IPS-20b (cell line): ENCODE measurements at regions not wholly inside any gene's neighbourhood (a gene's known extent, or its start where the extent isn't known, plus 50 kb on each side); places are given as distances from the start of the nearest gene placed in this dataset.

Source experiments
- H3K27ac ChIP-seq: one replicate; pipeline ENCODE4 v1.5.1; 2013; ENCODE audit warnings: low read length
- H3K27me3 ChIP-seq: 2 replicates; pipeline ENCODE4 v1.6.1; 2013; ENCODE audit warnings: mild to moderate bottlenecking, low read length, inconsistent platforms; ENCODE audit not compliant: insufficient read depth
- H3K36me3 ChIP-seq: 2 replicates; pipeline ENCODE4 v1.6.1; 2013; ENCODE audit warnings: low read depth, mild to moderate bottlenecking, inconsistent platforms, low read length, moderate library complexity; ENCODE audit not compliant: insufficient read depth
- H3K4me1 ChIP-seq: 2 replicates; pipeline ENCODE4 v1.6.1; 2013; ENCODE audit warnings: mild to moderate bottlenecking, control low read depth, inconsistent platforms, low read length, moderate library complexity; ENCODE audit not compliant: insufficient read depth
- H3K4me3 ChIP-seq: 2 replicates; pipeline ENCODE4 v1.5.1; 2013; ENCODE audit warnings: mild to moderate bottlenecking, low read length, inconsistent platforms
- H3K9ac ChIP-seq: 2 replicates; pipeline ENCODE4 v1.6.1; 2013; ENCODE audit warnings: low read depth, mild to moderate bottlenecking, inconsistent platforms, low read length, moderate library complexity
- H3K9me3 ChIP-seq: 2 replicates; pipeline ENCODE4 v1.6.1; 2013; ENCODE audit warnings: mild to moderate bottlenecking, low read depth, low read length, inconsistent platforms; ENCODE audit not compliant: insufficient read depth

DNA sequence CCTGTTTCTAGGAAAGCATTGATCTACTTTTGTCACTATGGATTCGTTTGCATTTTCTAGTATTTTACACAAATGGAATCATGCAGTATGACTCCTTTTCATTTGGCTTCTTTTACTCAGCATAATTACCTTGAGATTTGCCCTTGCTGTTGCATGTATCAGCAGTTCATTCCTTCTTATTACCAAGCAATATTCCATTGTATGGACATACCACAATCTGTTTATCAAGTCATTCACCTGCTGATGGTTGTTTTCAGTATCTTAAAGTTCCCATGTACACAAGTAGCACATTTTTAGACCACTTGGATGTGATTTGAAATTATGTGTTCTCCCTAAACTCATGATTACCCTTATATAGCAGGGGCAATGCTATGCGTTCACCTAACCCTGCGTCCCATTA lies 150.0 kb upstream of the UBE2E1 start:
- Histone ChIP-seq H3K9ac (no peak overlapping the region), H3K4me1 (no peaks in the 10 kb centered on the region), H3K9me3 (no peaks in the 10 kb centered on the region), H3K4me3 (no peak overlapping the region), H3K36me3 (no peaks in the 10 kb centered on the region), H3K27me3 (no peaks in the 10 kb centered on the region), H3K27ac (no peak overlapping the region)

DNA sequence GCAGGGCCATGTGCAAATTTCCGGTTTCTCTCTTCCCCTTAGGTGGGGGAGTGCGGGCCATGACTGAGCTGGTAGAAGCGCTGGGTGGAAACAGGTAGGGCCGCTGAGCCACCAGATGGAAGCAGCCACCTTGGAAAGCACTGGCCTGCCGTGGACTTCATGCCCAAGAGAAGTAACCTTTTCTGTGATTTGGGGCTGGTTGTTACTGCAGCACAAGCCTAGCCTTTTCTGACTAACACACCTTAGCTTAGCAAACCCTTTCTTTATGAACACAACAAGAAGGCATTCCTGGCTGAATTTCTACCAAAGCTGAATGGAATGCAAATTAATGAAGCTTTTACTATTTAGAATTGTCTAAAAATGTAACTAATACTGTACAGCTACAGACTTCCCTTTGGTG lies 149.6 kb upstream of the UBE2E1 start:
- Histone ChIP-seq H3K36me3 (no peaks in the 10 kb centered on the region), H3K4me1 (no peaks in the 10 kb centered on the region), H3K4me3 (no peak overlapping the region), H3K9ac (no peak overlapping the region), H3K27me3 (no peaks in the 10 kb centered on the region), H3K9me3 (no peaks in the 10 kb centered on the region), H3K27ac (no peak overlapping the region)

DNA sequence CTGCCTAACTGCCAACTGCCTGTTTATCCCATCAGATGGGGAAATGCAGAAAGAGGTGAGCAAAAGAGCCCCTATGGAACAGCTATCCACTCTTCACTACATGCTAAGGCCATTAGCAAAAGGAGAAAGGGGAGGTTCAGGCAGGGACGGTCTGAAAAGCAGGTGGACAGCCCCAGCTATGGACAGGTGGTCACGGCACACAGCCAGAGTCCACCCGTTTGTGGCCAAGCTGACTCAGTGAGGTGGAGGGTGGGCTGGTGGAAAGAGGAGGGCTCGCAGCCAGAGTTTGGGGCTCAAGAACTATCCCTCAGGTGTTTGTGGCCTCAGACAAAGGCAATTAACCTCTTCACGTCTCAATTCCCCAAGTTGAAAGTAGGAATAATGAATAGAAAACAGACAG lies 148.9 kb upstream of the UBE2E1 start:
- Histone ChIP-seq H3K4me3 (no peak overlapping the region), H3K27ac (no peak overlapping the region), H3K36me3 (no peaks in the 10 kb centered on the region), H3K27me3 (no peaks in the 10 kb centered on the region), H3K9me3 (no peaks in the 10 kb centered on the region), H3K4me1 (no peaks in the 10 kb centered on the region), H3K9ac (no peak overlapping the region)

DNA sequence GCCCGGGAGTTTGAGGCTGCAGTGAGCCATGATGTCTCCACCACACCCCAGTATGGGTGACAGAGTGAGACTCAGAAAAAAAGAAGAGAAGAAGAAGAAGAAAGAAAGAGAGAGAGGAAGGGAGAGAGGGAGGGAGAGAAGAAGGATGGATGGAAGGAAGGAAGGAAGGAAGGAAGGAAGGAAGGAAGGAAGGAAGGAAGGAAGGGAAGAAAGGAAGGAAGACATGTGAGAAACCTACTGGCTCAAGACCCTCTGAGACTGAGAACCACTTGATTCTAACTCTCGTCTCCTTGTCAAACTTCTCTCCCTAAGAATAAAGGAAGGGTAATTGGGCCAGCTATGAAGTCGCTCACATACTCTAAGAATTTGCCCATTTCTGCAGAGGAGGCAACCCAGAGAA lies 148.1 kb upstream of the UBE2E1 start:
- no peaks in the 10 kb centered on the region for H3K27me3 ChIP-seq
- H3K4me1 ChIP-seq = no peaks in the 10 kb centered on the region
- no peaks in the 10 kb centered on the region for H3K36me3 ChIP-seq
- no peak overlapping the region for H3K9ac ChIP-seq
- no peak overlapping the region for H3K27ac ChIP-seq
- no peaks in the 10 kb centered on the region for H3K9me3 ChIP-seq
- H3K4me3 ChIP-seq = no peak overlapping the region

DNA sequence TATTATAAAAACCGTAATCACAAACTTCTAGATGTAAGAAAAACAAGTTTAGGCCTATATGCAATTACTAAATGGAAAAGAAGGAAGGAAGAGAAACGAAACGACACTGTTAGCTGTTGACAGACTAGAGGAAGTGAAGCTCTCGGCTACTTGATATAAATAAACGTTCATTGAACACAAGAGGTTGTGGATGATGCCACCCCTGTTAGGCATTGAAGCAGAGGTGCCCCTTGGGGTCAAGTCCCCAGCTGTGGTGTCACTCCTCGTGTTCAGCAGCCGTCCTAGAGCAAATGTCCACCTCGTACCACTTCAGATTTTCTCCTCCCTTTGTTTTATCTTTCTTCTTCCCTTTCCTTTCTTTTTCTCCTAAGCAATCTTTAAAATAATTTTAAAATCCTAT lies 146.5 kb upstream of the UBE2E1 start:
- Histone ChIP-seq H3K9ac (no peak overlapping the region), H3K27me3 (no peaks in the 10 kb centered on the region), H3K4me1 (no peaks in the 10 kb centered on the region), H3K9me3 (no peaks in the 10 kb centered on the region), H3K4me3 (no peak overlapping the region), H3K27ac (no peak overlapping the region), H3K36me3 (no peaks in the 10 kb centered on the region)

DNA sequence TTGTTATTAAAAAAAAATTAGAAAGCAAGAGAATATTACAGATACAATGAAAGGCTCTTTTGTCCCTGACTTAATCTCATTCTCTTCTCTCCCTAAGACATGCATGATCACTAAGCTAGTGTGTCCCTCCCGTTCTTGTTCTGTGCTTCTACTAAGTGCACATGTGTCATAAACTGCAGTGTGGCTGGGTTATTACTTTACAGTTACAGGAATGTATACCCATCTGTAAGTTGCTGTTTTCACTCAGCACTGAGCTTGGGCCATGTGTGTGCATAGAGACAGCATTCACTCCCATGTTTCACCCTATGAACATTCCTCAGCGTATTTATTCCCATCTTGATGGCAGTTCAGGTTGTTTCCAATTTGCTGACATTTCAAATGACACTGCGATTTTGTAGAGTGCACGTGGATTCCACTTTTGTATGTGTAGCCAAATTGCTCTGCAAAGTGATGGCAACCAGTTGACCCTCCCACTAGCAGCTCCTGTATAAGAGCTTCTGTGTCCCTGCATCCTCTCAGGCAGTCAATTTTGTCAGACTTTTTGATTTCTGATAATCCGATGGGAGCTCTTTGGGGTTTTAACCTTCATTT lies 145.8 kb upstream of the UBE2E1 start:
- H3K4me1 ChIP-seq = no peaks in the 10 kb centered on the region
- H3K9ac ChIP-seq = no peak overlapping the region
- no peaks in the 10 kb centered on the region for H3K36me3 ChIP-seq
- H3K27me3 ChIP-seq = no peaks in the 10 kb centered on the region
- H3K27ac ChIP-seq = no peak overlapping the region
- no peaks in the 10 kb centered on the region for H3K9me3 ChIP-seq
- no peak overlapping the region for H3K4me3 ChIP-seq

DNA sequence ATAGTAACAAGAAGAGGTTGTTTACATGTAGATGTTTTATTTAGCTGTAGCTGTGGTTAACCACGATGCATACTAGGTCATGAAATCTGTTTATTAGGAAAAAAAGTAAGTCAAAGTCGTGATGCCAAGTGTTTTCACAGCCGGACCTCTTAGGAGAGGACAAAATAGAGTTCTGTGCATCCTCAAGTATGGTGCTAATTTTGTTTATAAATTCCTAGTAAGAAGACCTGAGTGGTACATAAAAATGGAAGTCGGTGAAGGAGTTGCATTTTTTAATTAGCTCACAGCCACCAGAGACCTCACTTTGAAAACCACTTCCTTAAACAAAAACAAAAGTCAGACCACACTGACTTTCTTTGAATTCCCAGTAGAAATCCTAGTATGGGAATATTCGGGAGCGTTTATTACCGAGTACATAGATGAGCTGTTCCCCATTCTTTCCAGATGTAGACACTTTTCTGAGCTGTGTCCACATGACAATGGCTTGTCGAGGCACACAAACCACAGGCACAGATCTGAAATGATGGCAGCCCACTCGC lies 143.6 kb upstream of the UBE2E1 start:
- H3K36me3 ChIP-seq = no peaks in the 10 kb centered on the region
- no peaks in the 10 kb centered on the region for H3K9me3 ChIP-seq
- no peaks in the 10 kb centered on the region for H3K27me3 ChIP-seq
- H3K9ac ChIP-seq = no peak overlapping the region
- no peak overlapping the region for H3K27ac ChIP-seq
- no peaks in the 10 kb centered on the region for H3K4me1 ChIP-seq
- H3K4me3 ChIP-seq = no peak overlapping the region

DNA sequence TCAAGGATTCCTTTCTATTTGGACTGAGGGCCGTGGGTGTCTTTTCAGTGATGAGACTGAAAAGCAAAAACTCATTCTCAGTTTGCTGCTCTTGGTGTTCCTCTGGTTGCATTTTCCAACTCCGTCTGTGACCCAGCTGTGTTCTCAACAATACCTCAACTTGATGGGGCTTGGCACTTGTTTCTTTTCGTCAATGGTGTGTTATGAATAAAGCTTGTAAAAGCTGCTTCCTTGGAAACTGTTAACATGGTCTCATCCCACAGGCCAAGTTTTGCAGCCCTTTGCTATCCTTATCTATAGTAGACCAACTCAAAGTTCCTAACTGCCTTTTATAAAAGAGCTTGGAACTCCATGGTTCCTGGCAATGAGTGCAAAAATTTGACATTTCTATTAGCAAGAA lies 142.5 kb upstream of the UBE2E1 start:
- no peaks in the 10 kb centered on the region for H3K36me3 ChIP-seq
- H3K9me3 ChIP-seq = no peaks in the 10 kb centered on the region
- H3K4me3 ChIP-seq = no peak overlapping the region
- no peak overlapping the region for H3K9ac ChIP-seq
- H3K4me1 ChIP-seq = no peaks in the 10 kb centered on the region
- no peaks in the 10 kb centered on the region for H3K27me3 ChIP-seq
- H3K27ac ChIP-seq = no peak overlapping the region

DNA sequence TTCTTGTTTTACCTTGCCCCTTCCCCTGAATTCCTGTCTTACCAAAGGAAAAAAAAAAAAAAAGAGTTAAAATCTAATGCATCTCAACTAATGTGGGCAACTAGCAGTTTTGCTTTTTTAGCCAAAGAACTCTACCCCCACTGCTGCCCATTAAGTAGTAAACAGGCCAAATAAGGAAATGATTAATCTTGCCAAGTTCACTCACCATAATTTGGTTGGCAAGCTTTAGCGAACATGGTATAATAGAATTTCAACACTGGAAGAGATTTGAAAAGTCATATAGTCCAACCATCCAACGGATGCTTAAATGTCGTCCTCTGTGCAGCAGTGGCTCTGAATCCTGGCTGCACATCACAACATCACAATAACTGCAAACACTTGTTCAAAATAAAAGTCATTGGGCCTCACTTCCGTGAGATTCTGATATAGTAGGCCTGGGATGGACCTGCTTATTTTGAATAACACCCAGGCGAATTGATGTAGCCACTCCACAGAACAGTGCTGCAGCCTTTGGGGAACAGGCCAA lies 142.0 kb upstream of the UBE2E1 start:
- no peak overlapping the region for H3K9ac ChIP-seq
- no peak overlapping the region for H3K27ac ChIP-seq
- H3K36me3 ChIP-seq = no peaks in the 10 kb centered on the region
- no peaks in the 10 kb centered on the region for H3K27me3 ChIP-seq
- H3K4me3 ChIP-seq = no peak overlapping the region
- no peaks in the 10 kb centered on the region for H3K9me3 ChIP-seq
- H3K4me1 ChIP-seq = no peaks in the 10 kb centered on the region

DNA sequence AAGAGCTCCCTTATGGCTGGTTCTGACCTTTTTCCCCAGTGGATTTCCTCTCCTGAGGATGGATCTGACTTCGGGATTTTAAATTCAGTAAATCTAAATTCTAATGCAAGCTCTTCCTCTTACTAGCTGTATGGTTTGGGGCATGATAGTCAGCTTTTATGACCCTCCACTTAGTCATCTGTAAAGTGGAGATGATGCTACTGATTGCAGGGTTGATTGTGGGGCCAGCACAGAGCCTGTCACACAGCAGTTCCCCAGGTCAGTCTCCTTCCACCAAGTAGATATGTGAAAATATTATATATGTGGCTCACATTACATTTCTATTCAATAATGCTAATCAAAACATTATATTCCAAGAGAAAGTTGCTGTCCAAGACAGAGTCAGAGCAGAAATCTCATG lies 141.3 kb upstream of the UBE2E1 start:
- H3K4me3 ChIP-seq = no peak overlapping the region
- no peaks in the 10 kb centered on the region for H3K4me1 ChIP-seq
- H3K36me3 ChIP-seq = no peaks in the 10 kb centered on the region
- H3K9me3 ChIP-seq = no peaks in the 10 kb centered on the region
- no peak overlapping the region for H3K27ac ChIP-seq
- H3K27me3 ChIP-seq = no peaks in the 10 kb centered on the region
- no peak overlapping the region for H3K9ac ChIP-seq

DNA sequence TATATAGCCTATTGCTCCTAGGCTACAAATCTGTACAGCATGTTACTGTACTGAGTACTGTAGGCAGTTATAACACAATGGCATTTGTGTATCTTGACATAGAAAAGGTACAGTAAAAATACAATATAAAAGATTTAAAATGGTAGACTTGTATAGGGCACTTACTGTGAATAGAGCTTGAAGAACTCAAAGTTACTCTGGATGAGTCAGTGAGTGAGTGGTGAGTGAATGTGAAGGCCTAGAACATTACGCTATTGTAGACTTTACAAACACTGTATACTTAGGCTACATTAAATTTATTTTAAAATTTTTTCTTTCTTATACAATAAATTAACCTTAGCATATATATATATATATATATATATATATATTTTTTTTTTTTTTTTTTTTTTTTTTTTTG lies 140.0 kb upstream of the UBE2E1 start:
- Histone ChIP-seq H3K4me1 (peaks cover 8% of the 10 kb centered on the region), H3K27ac (no peak overlapping the region), H3K4me3 (no peak overlapping the region), H3K36me3 (no peaks in the 10 kb centered on the region), H3K9me3 (no peaks in the 10 kb centered on the region), H3K27me3 (no peaks in the 10 kb centered on the region), H3K9ac (no peak overlapping the region)

DNA sequence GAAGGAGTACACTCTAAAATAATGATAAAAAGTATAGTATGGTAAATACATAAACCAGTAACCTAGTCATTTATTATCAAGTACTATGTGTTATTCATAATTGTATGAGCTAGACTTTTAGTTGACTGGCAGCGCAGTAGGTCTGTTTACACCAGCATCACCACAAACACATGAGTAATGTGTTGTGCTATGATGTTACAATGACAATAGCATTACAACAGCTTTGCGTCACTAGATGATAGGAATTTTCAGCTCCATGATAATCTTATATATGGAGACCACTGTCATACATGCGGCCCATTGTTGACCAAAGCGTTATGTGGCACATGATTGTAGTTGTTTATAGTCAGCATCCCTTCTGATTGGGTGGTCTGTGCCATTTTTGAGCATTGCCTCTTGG lies 138.9 kb upstream of the UBE2E1 start:
- H3K27me3 ChIP-seq = no peaks in the 10 kb centered on the region
- H3K4me3 ChIP-seq = no peak overlapping the region
- peaks cover 9% of the 10 kb centered on the region for H3K4me1 ChIP-seq
- no peaks in the 10 kb centered on the region for H3K9me3 ChIP-seq
- H3K27ac ChIP-seq = no peak overlapping the region
- H3K9ac ChIP-seq = no peak overlapping the region
- H3K36me3 ChIP-seq = no peaks in the 10 kb centered on the region
